ENCODE measurements at regions not wholly inside any gene's neighbourhood (a gene's known extent, or its start where the extent isn't known, plus 50 kb on each side); places are given as distances from the start of the nearest gene placed in this dataset.

DNA sequence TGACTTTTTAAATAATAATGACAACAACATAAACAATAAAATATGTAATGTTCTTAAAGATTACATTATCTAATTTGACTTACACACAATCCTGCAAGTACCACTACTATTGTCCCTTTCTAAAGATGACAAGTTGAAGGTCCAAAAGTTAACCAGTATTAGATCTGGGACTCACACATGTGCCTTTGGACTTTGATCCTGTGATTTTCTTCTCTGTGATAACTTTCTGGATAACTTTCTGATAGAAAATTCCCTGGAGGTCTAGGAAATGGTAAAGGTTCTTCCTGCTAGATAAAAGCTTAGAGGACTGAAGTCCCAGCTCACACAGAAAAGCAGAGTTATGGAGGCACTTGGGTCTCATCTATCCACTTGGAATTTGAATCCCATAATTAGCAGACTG, 311.9 kb upstream of the KLHL29 start:
- no peak for DNase-seq (ENCODE audit: low spot score)

DNA sequence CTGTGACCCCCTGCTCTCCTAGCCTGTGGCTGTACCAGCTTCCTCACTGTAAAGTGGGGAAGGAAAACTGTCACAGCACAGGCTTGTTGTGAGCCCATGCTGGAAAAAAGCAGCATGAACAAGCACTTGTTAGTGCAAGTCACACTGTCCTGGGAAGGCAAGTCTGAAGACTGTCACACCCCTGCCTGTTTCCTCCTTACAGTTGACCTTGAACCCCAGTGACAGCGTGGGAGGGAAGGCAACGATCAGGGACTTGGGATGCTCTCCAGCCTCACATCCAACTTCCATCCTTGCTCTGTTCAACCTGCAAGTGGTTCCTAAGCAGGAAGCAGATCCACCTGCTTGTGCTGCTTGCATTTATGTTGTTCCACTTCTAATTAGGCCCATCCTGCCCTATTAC, 311.3 kb upstream of the KLHL29 start:
- no peak for DNase-seq (ENCODE audit: low spot score)

DNA sequence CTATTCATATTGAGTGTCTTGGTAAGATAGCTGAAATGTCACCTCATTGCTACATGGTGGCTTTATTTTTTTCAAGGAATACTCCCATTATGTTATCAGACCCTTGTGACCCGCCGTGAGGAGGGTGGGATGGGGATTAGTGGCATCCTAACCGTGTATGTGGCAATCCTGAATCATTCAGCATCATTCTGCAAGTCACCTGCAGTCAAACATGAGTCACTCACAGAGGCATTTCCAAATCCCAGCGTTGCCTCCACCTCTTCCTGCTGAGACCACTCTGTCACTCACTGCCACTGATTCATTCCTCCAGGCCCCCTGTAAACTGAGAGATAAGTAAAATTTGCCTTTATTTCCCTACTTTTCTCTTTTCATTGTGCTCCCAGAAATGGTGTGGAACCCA, 307.4 kb upstream of the KLHL29 start:
- DNase-seq (ENCODE audit: low spot score), result no peak

DNA sequence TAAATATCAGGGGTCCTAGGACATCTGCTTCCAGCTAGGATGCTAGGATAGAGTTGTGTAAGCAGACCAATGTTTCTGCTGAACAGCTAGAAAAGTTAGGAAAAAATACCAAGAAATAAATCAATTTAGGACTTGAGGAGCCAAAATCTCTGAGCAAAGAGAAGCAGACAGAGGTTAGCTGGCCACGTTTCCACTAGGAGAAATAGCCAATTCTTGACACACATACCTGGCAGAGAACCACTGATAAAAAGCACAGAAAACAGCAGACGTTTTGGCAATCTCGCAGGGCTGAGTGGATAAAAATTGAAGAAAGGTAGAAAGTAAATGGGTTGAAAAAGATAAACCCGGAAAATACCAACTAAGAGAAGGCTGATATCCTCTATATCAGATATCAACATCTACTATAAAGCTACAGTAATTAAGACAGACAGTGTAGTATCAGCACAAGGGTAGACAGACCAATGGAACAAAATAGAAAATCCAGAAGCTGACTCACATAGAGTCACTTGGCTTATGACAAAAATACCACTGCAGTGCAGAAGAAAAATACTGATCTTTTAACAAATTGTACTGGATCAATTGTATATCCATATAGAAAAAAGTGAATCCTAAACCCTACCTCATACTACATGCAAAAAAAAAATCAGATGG, 306.1 kb upstream of the KLHL29 start:
- no peak for DNase-seq (ENCODE audit: low spot score)

DNA sequence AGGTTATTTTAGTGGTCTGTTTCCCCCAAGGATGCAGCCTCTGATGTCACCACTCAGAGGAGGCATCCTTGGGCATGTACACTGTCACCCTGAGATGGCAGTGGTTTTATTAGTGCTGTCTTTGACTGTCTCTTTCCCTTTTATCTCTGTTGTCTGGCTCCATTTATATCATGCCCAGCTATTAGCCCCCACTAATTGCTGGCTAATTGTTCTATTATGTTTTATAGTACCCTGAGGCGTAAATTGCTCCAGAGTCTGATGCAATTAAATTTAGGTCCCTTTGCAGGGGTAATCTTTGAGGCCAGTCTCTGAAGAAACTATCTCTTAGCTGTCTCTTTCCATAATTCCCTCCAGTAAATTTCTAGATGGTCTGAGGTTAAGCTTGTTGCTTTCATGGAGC, 301.0 kb upstream of the KLHL29 start:
- DNase-seq (ENCODE audit: low spot score), result no peak

DNA sequence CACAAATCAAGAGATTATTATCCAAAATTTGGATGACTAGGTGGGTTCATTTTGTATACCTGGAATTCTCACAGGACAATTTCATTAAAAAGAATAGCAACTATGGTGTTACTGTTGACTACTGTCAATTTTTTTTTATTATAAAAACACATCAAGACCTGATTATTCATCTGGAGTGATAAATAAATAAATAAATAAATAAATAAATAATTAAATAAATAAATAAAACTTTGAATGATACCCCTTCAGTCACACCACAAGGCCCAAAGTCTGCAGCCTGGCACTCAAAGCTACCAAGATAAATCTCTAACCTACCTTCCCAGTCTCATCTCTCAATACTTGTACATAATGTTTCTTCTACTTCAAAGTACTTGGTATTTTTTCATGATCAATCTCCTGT, 294.0 kb upstream of the KLHL29 start:
- no peak for DNase-seq (ENCODE audit: low spot score)

DNA sequence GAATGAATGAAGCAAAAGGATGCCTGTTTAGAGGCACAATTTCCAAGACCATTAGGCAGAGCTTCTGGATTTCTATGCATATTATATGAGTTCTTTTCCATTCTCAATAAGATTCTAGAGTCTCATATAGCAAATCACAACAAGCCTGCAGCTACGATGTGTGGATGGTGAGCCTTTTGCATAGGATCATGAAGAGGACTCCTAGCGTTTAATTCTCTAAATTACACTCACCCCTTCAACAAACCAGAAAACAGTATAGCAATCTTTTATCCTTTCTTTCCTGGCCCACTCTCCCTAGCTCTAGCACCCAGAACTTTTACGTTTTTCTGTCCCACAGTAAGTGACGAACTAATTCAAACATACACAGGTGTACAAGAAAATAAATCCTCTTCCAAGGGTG, 293.1 kb upstream of the KLHL29 start:
- DNase-seq (ENCODE audit: low spot score), result no peak

DNA sequence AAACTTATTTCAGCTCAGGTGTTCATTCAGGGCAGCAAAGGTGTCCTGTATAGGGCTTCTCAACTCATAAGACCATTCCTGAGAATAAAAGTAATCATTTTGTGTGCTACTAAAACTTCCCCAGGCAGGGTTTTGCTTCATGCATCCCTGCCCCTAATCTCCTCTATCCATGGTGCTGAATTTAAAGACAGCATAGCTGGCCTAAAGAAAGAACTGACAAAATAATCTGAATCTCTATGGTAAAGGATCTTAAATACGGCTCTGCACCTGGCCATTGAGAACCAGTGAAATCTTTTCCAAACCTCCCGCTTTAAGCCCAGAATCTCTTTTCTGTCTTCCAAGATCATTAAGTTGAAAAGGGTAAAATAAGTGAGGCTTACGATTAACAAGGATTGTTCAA, 292.1 kb upstream of the KLHL29 start:
- DNase-seq (ENCODE audit: low spot score), result no peak

DNA sequence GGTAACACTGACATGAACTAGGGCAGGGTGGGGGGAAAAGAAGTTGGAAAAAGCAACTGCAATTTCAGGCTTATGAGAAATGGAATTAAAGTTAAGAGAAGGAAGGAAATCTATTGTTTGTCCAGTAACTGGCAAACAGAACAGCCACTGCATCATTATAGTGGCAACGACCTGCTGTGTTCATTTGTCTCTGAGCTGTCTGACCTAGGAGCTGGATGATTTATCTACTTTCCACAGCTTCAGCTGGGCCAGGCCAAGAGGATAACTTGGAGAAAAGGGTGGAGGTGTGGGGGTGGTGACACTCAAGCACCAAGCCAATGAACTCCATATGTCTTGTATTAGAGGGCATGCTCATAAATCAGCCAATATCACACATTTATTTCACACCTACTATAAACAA, 291.5 kb upstream of the KLHL29 start:
- no peak for DNase-seq (ENCODE audit: low spot score)

DNA sequence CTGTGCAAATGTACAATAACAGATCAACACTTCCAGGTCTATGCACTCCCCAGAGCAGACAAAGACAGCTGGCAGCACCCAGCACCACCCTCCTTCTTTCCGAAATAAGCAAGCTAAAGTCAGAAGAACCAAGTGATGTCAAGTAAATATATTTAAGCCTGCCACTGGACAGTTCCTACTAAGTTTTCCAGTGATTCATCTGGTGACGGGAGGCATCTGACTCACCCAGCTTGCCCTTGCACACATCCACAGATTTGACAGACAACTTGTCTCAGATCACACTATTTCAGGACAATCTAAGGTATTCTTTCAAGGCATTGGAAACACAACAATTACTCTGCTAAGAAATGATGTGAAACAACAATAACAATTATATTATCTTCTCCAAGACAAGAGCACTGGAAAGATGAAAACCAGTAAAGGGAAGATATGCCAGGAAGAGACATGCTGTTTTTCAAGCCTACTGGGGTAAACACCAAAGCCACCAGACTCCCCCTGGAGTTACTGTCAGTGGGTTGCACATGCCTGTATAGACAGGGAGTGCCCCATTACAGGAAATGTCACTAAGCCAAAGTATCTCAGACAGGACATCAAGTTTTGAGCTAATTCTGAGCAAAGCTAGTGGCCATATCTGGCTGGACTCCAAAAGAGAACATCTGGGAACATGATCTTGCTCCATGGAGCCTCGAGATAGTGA, 287.9 kb upstream of the KLHL29 start:
- DNase-seq (ENCODE audit: low spot score), result no peak

DNA sequence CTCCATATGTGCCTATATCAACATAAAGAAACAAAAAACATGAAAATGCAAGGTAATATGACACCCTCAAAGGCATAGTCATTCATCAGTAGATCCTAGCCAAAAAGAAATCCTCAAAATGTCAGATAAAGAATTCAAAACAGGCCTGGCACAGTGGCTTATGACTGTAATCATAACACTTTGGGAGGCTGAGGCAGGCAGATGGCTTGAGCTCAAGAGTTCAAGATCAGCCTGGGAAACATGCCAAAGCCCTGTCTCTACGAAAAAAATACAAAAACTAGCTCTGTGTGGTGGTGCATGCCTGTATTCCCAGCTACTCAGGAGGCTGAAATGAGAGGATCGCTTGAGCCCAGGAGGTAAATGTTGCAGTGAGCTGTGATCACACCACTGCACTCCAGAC, 284.6 kb upstream of the KLHL29 start:
- no peak for DNase-seq (ENCODE audit: low spot score)

DNA sequence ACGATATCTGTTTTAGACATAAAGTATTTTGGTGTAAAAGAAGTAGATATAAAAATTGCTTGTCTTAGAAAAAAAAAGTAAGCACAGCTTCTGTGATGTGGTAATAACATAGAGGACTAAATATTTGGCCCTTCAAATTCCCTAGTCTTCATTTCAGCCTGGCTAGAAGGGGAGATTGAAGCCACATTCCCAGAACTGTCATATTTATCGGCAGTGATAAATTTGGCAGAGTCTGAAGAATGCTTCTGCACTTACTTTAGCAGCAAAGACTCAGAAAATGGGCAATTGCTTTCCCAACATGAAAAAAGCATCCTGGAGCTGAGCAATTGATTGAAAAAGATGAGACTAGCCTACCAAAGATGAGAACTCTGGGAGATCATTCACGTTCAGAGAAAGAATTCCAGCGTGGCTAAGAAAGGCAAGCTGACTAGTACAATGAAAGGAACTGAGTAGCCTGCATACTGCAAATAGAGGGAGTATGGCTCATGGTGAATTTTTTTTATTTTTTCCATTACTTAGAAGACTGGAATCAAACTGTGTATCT, 278.7 kb upstream of the KLHL29 start:
- DNase-seq (ENCODE audit: low spot score), result no peak

DNA sequence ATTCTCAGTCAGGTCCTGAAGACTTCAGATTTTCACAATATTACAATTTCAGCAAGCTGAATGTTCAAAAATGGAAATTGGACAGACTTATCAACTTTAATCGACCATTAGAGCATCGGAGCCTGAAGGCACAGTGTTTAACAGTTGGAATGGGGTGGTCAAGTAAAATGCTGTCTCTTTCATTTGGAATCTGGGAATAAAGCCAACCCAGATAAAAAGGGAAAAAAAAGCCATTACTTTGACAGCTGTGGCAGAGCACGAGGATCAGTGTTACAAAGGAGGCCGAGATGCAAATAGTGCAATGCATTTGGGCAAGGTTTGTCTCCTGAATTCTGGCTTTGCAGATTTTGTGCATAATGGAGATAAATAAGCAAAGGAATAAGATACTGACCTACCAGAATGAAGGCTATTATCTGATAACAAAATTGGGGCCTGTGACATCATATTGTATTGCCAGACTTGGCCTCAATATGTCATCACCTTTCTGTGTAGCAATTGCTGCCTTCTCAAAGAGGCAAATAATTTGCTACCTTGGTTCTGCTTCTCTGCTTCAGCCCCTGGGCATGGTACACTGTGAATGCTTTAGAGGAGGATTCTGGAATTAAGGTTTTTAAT, 277.5 kb upstream of the KLHL29 start:
- DNase-seq (ENCODE audit: low spot score), result no peak

DNA sequence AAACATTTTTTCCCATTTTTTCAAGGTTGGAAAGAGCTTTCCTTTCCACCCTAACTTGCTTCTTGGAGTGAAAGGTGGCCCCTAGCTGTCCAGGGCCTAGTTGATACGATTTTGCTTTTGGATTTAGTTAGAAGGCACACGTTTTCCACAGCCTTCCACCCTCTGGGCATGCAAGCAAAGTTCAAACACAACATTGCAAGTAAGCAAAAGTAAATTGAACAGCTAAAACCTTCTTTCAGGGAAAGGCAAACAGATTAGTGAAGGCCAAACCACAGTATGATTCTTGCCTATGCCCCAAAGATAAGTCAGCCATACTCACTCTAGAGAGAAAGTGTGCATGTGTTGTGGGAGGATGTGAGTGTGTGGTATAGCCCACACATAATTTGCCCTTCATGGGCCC, 273.7 kb upstream of the KLHL29 start:
- no peak for DNase-seq (ENCODE audit: low spot score)

DNA sequence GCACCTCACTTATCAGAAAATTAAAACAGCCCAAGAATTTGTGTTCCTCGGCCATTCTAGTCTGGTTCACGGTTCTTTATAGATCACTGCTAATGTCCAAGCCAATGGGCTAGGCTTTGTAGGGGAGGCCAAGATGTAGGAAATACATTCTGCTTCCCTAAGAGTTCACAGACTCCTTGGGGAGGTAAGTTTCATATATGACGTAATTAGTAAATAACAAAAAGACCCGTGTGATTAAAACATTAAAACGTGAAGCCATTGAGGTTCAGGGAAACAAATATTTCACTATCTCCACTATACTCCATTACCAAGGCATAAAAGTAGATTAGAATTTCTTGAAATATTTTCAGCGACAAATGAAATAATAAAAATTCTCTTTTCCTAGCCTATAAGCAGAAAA, 272.5 kb upstream of the KLHL29 start:
- DNase-seq (ENCODE audit: low spot score), result no peak

DNA sequence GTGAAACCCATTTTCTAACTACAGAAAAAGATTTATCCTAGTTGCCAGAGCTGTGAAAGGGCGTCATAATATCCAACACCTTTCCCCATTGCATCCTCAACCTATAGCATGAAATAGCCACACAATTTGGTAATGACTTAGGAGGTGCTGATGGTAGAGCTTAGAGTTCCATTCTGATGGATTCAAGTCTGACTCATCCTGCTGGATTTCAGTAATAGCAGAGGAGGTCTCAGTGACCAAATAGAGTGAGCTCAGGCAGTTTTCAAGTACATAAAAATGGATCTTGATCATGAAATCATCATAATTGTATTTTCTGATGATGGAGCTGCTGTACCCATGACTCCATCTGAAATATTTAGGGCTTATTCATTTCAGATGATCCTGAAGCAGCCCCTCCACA, 270.7 kb upstream of the KLHL29 start:
- DNase-seq (ENCODE audit: low spot score), result no peak

DNA sequence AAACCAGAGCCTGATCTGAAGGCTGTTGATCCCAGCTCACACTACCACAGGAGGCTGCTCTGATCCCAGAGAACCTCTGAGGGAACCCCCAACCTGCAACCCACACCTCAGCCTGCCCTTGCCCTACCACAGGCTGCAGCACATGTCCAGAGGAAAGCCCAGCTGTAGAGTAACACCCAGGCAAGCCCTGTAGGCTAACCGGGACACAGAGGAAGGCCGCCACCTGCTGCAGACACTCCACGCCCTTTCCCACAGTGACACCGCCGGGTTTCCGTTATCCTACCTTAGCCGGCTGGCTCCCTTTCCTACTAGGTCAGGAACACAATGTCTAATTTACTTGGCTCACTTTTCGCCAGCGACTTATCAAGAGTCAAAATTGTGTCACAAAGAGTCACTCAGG, 266.7 kb upstream of the KLHL29 start:
- no peak for DNase-seq (ENCODE audit: low spot score)

DNA sequence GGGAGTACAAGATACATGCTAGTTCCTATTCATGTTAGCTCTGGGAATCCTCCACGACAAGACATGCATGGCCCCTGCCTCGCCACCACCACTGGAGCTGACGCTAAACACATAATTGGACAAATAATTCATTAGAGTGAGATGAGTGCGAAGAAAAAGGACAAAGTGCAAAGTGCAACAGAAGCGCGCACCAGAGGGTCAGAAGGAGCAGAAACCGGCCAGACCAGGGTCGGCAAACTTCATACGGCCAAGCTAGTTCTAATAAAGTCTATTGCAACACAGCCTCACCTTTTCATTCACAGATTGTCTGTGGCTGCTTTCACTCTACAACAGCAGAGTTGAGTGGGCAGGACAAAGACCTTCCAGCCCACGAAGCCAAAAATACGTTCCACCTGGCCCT, 266.1 kb upstream of the KLHL29 start:
- DNase-seq (ENCODE audit: low spot score), result no peak

DNA sequence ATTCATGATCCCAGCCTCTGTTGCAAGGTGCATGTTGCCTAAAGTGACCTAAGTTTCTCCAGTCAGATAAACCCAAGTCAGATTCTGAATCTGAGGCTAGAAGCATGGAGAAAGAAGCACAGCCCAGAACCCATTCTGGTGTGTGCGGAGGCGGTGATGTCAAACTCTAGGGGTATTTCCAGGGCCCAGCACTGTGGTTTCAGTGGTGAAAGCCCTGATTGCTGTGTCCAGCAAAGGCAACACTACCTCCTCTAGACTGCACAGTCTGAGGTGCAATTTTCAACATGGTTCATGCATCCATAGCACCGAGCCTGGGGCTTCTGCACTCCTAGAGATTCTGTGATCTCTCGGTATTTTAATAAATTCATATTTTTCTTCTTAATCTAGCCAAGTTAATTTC, 264.8 kb upstream of the KLHL29 start:
- no peak for DNase-seq (ENCODE audit: low spot score)

DNA sequence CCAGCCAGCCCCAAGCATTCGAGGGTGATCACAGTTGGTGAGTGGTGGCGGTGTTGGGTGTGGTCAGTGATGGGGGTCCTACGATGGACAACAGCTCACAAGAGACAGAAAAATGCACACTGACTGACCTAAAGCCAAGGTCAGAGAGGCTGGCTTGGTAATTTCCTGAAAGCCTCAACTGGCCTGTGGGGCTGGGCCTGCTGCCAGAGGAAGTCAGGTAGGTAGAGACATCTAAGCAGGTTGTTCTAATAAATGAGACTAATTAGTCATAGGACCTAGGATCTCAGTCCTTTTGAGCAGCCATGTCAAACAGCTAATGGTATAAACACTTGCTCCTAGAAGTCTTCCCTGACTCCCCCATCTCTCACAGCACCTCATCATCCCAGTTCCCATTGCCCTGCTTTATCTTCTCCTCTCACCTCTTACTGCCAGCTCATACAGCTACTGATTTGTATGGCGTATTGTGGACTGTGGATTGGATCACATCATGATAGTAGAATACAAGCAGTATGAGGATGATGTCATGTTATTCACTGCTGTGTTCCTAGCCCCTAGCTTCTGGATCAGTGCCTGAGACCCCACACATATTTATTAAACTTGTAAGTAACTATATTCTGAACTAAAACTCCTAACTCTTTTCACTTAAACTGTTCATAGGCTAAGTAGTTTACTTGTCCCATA, 262.9 kb upstream of the KLHL29 start:
- DNase-seq (ENCODE audit: low spot score), result no peak

DNA sequence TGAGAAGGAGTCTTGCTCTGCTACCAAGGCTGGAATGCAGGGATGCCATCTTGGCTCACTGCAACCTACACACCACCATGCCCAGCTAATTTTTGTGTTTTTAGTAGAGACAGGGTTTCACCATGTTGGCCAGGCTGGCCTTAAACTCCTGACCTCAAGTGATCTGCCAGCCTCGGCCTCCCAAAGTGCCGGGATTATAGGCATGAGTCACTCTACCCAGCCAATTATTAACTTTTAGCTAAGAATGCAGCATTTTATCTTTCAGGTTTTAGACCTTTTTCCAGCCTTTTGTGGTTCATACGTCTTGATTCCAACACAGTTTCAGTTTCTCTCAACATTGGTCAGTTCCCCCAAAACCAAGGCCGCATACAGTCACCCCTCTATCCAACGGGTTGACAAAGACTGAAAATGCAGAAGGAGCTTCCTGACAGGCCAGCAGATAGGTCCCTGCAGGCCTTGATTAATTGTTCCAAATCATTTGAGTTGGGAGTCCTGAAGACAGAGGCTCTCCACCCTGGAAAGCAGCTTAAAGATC, 262.2 kb upstream of the KLHL29 start:
- DNase-seq (ENCODE audit: low spot score), result no peak

DNA sequence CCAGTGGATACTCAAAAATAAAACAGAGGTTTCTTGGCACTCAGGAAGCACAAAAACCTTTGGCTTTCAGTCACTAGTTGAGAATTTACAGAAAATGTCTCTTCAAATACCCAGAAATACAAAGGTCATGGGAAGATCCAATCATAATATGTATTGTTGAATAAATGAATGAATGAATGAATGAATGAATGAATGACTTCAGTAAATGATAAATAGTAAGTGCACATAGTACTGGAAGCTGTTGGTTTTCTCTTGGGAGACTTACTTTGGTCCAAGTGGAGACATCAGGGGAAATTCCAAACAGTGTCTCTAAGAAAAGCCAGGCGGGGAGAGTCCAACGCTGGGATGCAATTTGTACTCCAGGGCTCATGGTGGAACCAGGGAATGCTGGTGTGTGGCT, 261.3 kb upstream of the KLHL29 start:
- no peak for DNase-seq (ENCODE audit: low spot score)

Measured in ureter (tissue), 1 donor.